ENCODE measurements at regions not wholly inside any gene's neighbourhood (a gene's known extent, or its start where the extent isn't known, plus 50 kb on each side); places are given as distances from the start of the nearest gene placed in this dataset.

GRCh38 chr13:86825410-86825809 lies 845.8 kb upstream of the SLITRK5 start:
- TF ChIP-seq POLR2AphosphoS5 (IDR thresholded peaks at IDR 0.05; ENCODE audit: low read depth, low read length) (no peak), TAF1 (IDR thresholded peaks at IDR 0.05; ENCODE audit: borderline replicate concordance, insufficient read depth, low read length) (no peak), SIN3A (IDR thresholded peaks at IDR 0.05; ENCODE audit: borderline replicate concordance, insufficient read depth, low read length) (no peak)
- TF ChIP-seq, protein P1, sequence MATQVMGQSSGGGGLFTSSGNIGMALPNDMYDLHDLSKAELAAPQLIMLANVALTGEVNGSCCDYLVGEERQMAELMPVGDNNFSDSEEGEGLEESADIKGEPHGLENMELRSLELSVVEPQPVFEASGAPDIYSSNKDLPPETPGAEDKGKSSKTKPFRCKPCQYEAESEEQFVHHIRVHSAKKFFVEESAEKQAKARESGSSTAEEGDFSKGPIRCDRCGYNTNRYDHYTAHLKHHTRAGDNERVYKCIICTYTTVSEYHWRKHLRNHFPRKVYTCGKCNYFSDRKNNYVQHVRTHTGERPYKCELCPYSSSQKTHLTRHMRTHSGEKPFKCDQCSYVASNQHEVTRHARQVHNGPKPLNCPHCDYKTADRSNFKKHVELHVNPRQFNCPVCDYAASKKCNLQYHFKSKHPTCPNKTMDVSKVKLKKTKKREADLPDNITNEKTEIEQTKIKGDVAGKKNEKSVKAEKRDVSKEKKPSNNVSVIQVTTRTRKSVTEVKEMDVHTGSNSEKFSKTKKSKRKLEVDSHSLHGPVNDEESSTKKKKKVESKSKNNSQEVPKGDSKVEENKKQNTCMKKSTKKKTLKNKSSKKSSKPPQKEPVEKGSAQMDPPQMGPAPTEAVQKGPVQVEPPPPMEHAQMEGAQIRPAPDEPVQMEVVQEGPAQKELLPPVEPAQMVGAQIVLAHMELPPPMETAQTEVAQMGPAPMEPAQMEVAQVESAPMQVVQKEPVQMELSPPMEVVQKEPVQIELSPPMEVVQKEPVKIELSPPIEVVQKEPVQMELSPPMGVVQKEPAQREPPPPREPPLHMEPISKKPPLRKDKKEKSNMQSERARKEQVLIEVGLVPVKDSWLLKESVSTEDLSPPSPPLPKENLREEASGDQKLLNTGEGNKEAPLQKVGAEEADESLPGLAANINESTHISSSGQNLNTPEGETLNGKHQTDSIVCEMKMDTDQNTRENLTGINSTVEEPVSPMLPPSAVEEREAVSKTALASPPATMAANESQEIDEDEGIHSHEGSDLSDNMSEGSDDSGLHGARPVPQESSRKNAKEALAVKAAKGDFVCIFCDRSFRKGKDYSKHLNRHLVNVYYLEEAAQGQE (IDR thresholded peaks at IDR 0.05; ENCODE audit: insufficient read depth in 1 of 2, low read depth in 2 of 2, low read length in 2 of 2) = no peak
